ENCODE measurements at regions not wholly inside any gene's neighbourhood (a gene's known extent, or its start where the extent isn't known, plus 50 kb on each side); places are given as distances from the start of the nearest gene placed in this dataset.

GRCh38 chr17:65449495-65449894 is 112.0 kb downstream of the AXIN2 start:
- no peak overlapping the region for H3K4me3 ChIP-seq (ENCODE audit: low read depth, low read length)
- DNase-seq (ENCODE audit: low read depth) = no peak
- TF ChIP-seq MAX (IDR thresholded peaks at IDR 0.05; ENCODE audit: low read depth, low read length) (peak; percentile 79), POLR2A (IDR thresholded peaks at IDR 0.05; ENCODE audit: extremely low read depth, insufficient read length) (no peak)

GRCh38 chr17:65447823-65448222 is 113.6 kb downstream of the AXIN2 start:
- DNase-seq (ENCODE audit: low read depth) = no peak
- no peak overlapping the region for H3K4me3 ChIP-seq (ENCODE audit: low read depth, low read length)
- TF ChIP-seq MAX (IDR thresholded peaks at IDR 0.05; ENCODE audit: low read depth, low read length) (no peak), POLR2A (IDR thresholded peaks at IDR 0.05; ENCODE audit: extremely low read depth, insufficient read length) (no peak), MYC (IDR thresholded peaks at IDR 0.05; ENCODE audit: low read depth, low read length) (no peak), CTCF (IDR thresholded peaks at IDR 0.05; ENCODE audit: low read depth, low read length) (no peak)

GRCh38 chr17:65446838-65447526 is 114.5 kb downstream of the AXIN2 start:
- TF ChIP-seq POLR2A (IDR thresholded peaks at IDR 0.05; ENCODE audit: extremely low read depth, insufficient read length) (no peak), MYC (IDR thresholded peaks at IDR 0.05; ENCODE audit: low read depth, low read length) (no peak), CTCF (IDR thresholded peaks at IDR 0.05; ENCODE audit: low read depth, low read length) (no peak), MAX (IDR thresholded peaks at IDR 0.05; ENCODE audit: low read depth, low read length) (no peak)
- DNase-seq (ENCODE audit: low read depth) = no peak
- H3K4me3 ChIP-seq (ENCODE audit: low read depth, low read length) = no peak overlapping the region

GRCh38 chr17:65446043-65446442 is 115.4 kb downstream of the AXIN2 start:
- no peak for TF ChIP-seq MYC (IDR thresholded peaks at IDR 0.05; ENCODE audit: low read depth, low read length)
- no peak for TF ChIP-seq MAX (IDR thresholded peaks at IDR 0.05; ENCODE audit: low read depth, low read length)
- no peak for TF ChIP-seq CTCF (IDR thresholded peaks at IDR 0.05; ENCODE audit: low read depth, low read length)
- no peak for TF ChIP-seq POLR2A (IDR thresholded peaks at IDR 0.05; ENCODE audit: extremely low read depth, insufficient read length)
- no peak overlapping the region for H3K4me3 ChIP-seq (ENCODE audit: low read depth, low read length)
- no peak for DNase-seq (ENCODE audit: low read depth)

- TF ChIP-seq POLR2A (IDR thresholded peaks at IDR 0.05; ENCODE audit: extremely low read depth, insufficient read length) = no peak
- TF ChIP-seq MYC (IDR thresholded peaks at IDR 0.05; ENCODE audit: low read depth, low read length) = no peak
- no peak for TF ChIP-seq MAX (IDR thresholded peaks at IDR 0.05; ENCODE audit: low read depth, low read length)
- no peak for TF ChIP-seq CTCF (IDR thresholded peaks at IDR 0.05; ENCODE audit: low read depth, low read length)
- DNase-seq (ENCODE audit: low read depth) = no peak
- no peak overlapping the region for H3K4me3 ChIP-seq (ENCODE audit: low read depth, low read length)
Measured at GRCh38 chr17:65444049-65444448, 117.4 kb downstream of the AXIN2 start.

GRCh38 chr17:65442691-65443090 is 118.8 kb downstream of the AXIN2 start:
- no peak for TF ChIP-seq MAX (IDR thresholded peaks at IDR 0.05; ENCODE audit: low read depth, low read length)
- TF ChIP-seq CTCF (IDR thresholded peaks at IDR 0.05; ENCODE audit: low read depth, low read length) = no peak
- TF ChIP-seq MYC (IDR thresholded peaks at IDR 0.05; ENCODE audit: low read depth, low read length) = no peak
- TF ChIP-seq POLR2A (IDR thresholded peaks at IDR 0.05; ENCODE audit: extremely low read depth, insufficient read length) = no peak
- no peak overlapping the region for H3K4me3 ChIP-seq (ENCODE audit: low read depth, low read length)
- no peak for DNase-seq (ENCODE audit: low read depth)

All from NB4 (cell line).